Testis (tissue), 2 donors: ENCODE measurements at regions not wholly inside any gene's neighbourhood (a gene's known extent, or its start where the extent isn't known, plus 50 kb on each side); places are given as distances from the start of the nearest gene placed in this dataset.

ENCODE experiments used
- DNase-seq: peaks from one replicate; pipeline ENCODE4 v3.0.0-alpha.2; 2019
- H3K27ac ChIP-seq, 2 donors: fragments of 200-600 bp; sonication (generic); one replicate each; pipeline ENCODE4 v1.5.1; 2019
- H3K27me3 ChIP-seq: fragments of 200-600 bp; sonication (generic); one replicate; pipeline ENCODE4 v1.5.1; 2019
- H3K36me3 ChIP-seq: fragments of 200-600 bp; sonication (generic); one replicate; pipeline ENCODE4 v1.5.1; 2017; ENCODE audit warnings: low read depth; ENCODE audit errors: missing control alignments
- H3K4me1 ChIP-seq: fragments of 200-600 bp; sonication (generic); one replicate; pipeline ENCODE4 v1.5.1; 2019
- H3K4me3 ChIP-seq, 2 donors: fragments of 200-600 bp; sonication (generic); one replicate each; pipeline ENCODE4 v1.5.1; 2017 to 2019
- H3K9me3 ChIP-seq: fragments of 200-600 bp; sonication (generic); one replicate; pipeline ENCODE4 v1.5.1; 2017
- POLR2A ChIP-seq: fragments of 450-650 bp; IDR thresholded peaks from one replicate; pipeline ENCODE4 v1.6.1; 2017; ENCODE audit warnings: antibody characterized with exemption, mild to moderate bottlenecking, moderate library complexity
- WGBS, 2 donors: methylation state at CpG; one replicate each; pipeline ENCODE4 v1.1.5; 2018; 5-methylcytosine and 5-hydroxymethylcytosine counted together
- intact Hi-C: fragments of 100-400 bp; cut with DNase I; formaldehyde crosslinking; loops from one replicate; pipeline ENCODE4 v1.15.1; 2023; ENCODE audit warnings: low total_unique reads
- TF ChIP-seq, protein P1 (sequence below), 3 experiments: fragments of 450-650 bp in 2 of 3; fragments of 200-600 bp in 1 of 3; sonication (generic) in 1 of 3; IDR thresholded peaks; one replicate each; pipeline ENCODE4 v1.5.1; 2016 to 2019; ENCODE audit warnings: antibody characterized with exemption in 3 of 3, mild to moderate bottlenecking in 2 of 3, moderate library complexity in 1 of 3

DNA sequence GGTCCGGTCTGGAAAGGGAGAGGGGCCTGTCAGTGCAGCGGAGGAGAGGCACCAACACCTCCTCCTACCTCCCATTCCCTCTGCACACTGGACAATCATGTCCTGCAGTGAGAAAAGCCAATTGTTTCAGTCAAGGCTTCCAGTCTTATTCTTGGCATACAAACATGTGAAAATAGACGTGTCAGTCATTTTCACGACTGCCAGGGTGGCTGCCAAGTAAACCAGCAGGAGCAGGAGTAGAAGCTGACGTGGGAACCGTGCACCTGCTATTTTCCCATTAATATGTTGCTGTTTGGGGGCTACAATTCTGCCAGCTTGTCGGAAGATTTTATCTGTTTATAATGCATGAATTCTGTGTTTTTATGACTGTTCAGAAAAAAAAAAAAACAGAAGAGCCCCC lies 202.3 kb downstream of the SPP2 start:
- Histone ChIP-seq H3K36me3 (no peaks in the 10 kb centered on the region), H3K27ac (no peak overlapping the region), H3K27me3 (no peaks in the 10 kb centered on the region), H3K9me3 (no peaks in the 10 kb centered on the region), H3K4me3 (no peak overlapping the region), H3K4me1 (no peaks in the 10 kb centered on the region)
- intact Hi-C loops: no loop called here
- DNase-seq: no peak
- no peak for TF ChIP-seq POLR2A
- TF ChIP-seq, protein P1, sequence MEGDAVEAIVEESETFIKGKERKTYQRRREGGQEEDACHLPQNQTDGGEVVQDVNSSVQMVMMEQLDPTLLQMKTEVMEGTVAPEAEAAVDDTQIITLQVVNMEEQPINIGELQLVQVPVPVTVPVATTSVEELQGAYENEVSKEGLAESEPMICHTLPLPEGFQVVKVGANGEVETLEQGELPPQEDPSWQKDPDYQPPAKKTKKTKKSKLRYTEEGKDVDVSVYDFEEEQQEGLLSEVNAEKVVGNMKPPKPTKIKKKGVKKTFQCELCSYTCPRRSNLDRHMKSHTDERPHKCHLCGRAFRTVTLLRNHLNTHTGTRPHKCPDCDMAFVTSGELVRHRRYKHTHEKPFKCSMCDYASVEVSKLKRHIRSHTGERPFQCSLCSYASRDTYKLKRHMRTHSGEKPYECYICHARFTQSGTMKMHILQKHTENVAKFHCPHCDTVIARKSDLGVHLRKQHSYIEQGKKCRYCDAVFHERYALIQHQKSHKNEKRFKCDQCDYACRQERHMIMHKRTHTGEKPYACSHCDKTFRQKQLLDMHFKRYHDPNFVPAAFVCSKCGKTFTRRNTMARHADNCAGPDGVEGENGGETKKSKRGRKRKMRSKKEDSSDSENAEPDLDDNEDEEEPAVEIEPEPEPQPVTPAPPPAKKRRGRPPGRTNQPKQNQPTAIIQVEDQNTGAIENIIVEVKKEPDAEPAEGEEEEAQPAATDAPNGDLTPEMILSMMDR (IDR thresholded peaks at IDR 0.05): no peak
- WGBS, 2 donors: 72 to 89% methylated on average over 7 of the region's 7 CpGs

DNA sequence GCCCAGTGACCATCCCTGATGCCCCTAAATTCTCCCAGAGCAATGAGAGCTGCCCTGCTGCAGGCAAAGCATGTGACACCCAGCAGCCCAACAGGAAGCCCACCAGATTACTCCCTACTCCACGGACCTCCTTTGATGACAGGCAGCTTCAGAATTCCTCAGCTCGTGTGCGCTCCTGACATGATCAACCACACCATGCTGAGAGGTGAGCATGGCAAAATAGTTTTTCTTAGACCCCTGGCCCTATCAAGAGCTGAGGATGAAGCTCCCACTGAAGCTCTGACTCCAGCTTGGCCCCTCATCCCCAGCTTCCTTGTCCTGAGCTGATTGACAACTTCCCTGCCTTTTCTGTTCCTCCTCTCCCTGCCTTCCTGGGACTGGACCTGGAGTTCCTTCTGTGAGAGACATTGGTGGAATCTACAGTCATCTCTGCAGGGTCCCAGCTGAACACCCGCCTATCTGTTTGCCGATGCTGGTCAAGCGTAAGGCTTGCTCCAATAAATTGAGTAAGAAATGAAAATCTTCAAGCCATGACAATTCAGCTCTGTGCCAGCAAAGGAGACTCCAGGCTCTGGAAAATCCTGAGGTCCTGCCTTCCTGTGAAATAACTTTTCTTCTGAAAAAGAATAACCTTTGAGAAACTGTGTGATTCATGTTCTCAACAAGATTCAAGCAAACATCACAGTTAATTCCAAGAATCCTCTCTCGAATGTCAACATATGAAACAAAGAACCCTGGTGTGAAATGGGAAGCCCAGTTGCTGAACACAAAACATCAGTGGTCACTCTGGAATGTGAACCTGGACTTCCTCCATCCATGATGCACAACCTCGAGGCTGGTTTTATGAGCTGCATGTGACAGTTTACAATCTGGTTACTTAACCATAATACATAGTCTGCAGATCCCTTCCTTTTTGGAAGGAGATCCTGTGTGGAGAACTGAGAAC lies 201.1 kb downstream of the SPP2 start:
- intact Hi-C loops: no loop called here
- Histone ChIP-seq H3K4me3 (no peak overlapping the region), H3K27me3 (no peaks in the 10 kb centered on the region), H3K9me3 (no peaks in the 10 kb centered on the region), H3K27ac (no peak overlapping the region), H3K36me3 (no peaks in the 10 kb centered on the region), H3K4me1 (no peaks in the 10 kb centered on the region)
- WGBS, 2 donors: 86 to 87% methylated on average over 8 of the region's 8 CpGs
- TF ChIP-seq POLR2A: no peak
- TF ChIP-seq, protein P1 (IDR thresholded peaks at IDR 0.05): no peak
- DNase-seq: no peak

DNA sequence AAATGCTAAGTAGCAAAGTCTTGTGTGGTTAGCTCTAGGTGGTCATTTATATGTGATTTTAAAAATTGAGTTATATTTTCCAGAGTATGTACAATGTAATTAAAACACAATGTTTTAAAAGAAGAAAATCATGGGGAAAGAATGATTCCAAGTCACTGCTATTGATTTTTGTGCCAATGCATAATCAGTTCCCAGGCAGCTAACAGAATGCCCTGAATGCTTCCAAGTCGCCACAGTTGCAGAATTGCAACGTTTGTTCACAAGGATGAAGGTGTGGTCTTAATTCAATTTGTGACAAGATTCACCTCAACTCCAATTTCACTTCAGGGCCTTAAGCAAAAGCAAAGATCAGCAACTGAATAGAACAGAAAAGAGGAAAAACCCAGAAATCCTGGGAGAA lies 200.4 kb downstream of the SPP2 start:
- Histone ChIP-seq H3K36me3 (no peaks in the 10 kb centered on the region), H3K27ac (no peak overlapping the region), H3K27me3 (no peaks in the 10 kb centered on the region), H3K4me3 (no peak overlapping the region), H3K4me1 (no peaks in the 10 kb centered on the region), H3K9me3 (no peaks in the 10 kb centered on the region)
- WGBS, 2 donors: 75 to 77% methylated on average over 2 of the region's 2 CpGs
- TF ChIP-seq, protein P1 (IDR thresholded peaks at IDR 0.05): no peak
- TF ChIP-seq POLR2A: no peak
- intact Hi-C loops: no loop called here
- no peak for DNase-seq

GRCh38 chr2:234249873-234250272 lies 199.4 kb downstream of the SPP2 start:
- no peak for TF ChIP-seq POLR2A
- TF ChIP-seq, protein P1 (IDR thresholded peaks at IDR 0.05): no peak
- Histone ChIP-seq H3K4me1 (no peaks in the 10 kb centered on the region), H3K27ac (no peak overlapping the region), H3K27me3 (no peaks in the 10 kb centered on the region), H3K36me3 (no peaks in the 10 kb centered on the region), H3K9me3 (no peaks in the 10 kb centered on the region), H3K4me3 (no peak overlapping the region)
- intact Hi-C loops: no loop called here
- 64 to 71% methylated on average over 5 of the region's 5 CpGs for WGBS, 2 donors
- no peak for DNase-seq
